Stimulated activated CD4-positive, alpha-beta T cell treated with anti-CD3 and anti-CD28 coated beads, Interleukin-15, amount 100 ng/mL, for 48 hours (primary cell): ENCODE measurements at regions not wholly inside any gene's neighbourhood (a gene's known extent, or its start where the extent isn't known, plus 50 kb on each side); places are given as distances from the start of the nearest gene placed in this dataset.

Source experiments
- DNase-seq, 2 donors: peaks; one replicate each; pipeline ENCODE4 v3.0.0-alpha.2; 2020; ENCODE audit warnings: low read depth in 2 of 2

- no peak for DNase-seq
These were observed 202.6 kb upstream of the STEAP4 start for GRCh38 chr7:88509341-88509740.

- no peak for DNase-seq
These were observed 193.4 kb upstream of the STEAP4 start for GRCh38 chr7:88500131-88500530.

GRCh38 chr7:88495881-88496725, 189.4 kb upstream of the STEAP4 start:
- no peak for DNase-seq

- no peak for DNase-seq
These were observed 185.5 kb upstream of the STEAP4 start for GRCh38 chr7:88492153-88492552.

- DNase-seq = no peak
These were observed 184.2 kb upstream of the STEAP4 start for GRCh38 chr7:88490874-88491273.

- no peak for DNase-seq
These were observed 183.5 kb upstream of the STEAP4 start for GRCh38 chr7:88490161-88490560.

GRCh38 chr7:88485821-88486220, 179.1 kb upstream of the STEAP4 start:
- no peak for DNase-seq

- no peak for DNase-seq
These were observed 177.9 kb upstream of the STEAP4 start for GRCh38 chr7:88484551-88484950.

GRCh38 chr7:88480896-88481295, 174.2 kb upstream of the STEAP4 start:
- no peak for DNase-seq

- DNase-seq = no peak
These were observed 173.6 kb upstream of the STEAP4 start for GRCh38 chr7:88480271-88480670.

- DNase-seq = no peak
These were observed 171.3 kb upstream of the STEAP4 start for GRCh38 chr7:88477976-88478375.

- no peak for DNase-seq
These were observed 158.9 kb upstream of the STEAP4 start for GRCh38 chr7:88465600-88465999.

- no peak for DNase-seq
These were observed 156.1 kb upstream of the STEAP4 start for GRCh38 chr7:88462799-88463198.

GRCh38 chr7:88460650-88461049, 154.0 kb upstream of the STEAP4 start:
- DNase-seq = no peak

- no peak for DNase-seq
These were observed 152.3 kb upstream of the STEAP4 start for GRCh38 chr7:88458946-88459345.

GRCh38 chr7:88458279-88458678, 151.6 kb upstream of the STEAP4 start:
- DNase-seq = no peak

GRCh38 chr7:88457320-88457719, 150.6 kb upstream of the STEAP4 start:
- DNase-seq = no peak

GRCh38 chr7:88456490-88456889, 149.8 kb upstream of the STEAP4 start:
- no peak for DNase-seq

- no peak for DNase-seq
These were observed 149.0 kb upstream of the STEAP4 start for GRCh38 chr7:88455696-88456095.

- DNase-seq = no peak
These were observed 146.0 kb upstream of the STEAP4 start for GRCh38 chr7:88452646-88453045.

GRCh38 chr7:88450874-88451273, 144.2 kb upstream of the STEAP4 start:
- no peak for DNase-seq

GRCh38 chr7:88449410-88449809, 142.7 kb upstream of the STEAP4 start:
- no peak for DNase-seq

- DNase-seq = no peak
These were observed 135.7 kb upstream of the STEAP4 start for GRCh38 chr7:88442413-88442812.

GRCh38 chr7:88437132-88437531, 130.4 kb upstream of the STEAP4 start:
- DNase-seq = no peak
